SW 1271 (cell line): ENCODE measurements at regions not wholly inside any gene's neighbourhood (a gene's known extent, or its start where the extent isn't known, plus 50 kb on each side); places are given as distances from the start of the nearest gene placed in this dataset.

Experiments
- DNase-seq, 2 experiments: peaks; one replicate each; lab custom pipeline; 2025; lab: John Stamatoyannopoulos, UW

GRCh38 chr10:88172159-88172558, 308.7 kb downstream of the PTEN start:
- DNase-seq: no peak

GRCh38 chr10:88174391-88174790, 311.0 kb downstream of the PTEN start:
- no peak for DNase-seq

- DNase-seq: no peak
Measured at GRCh38 chr10:88178758-88179157, 315.3 kb downstream of the PTEN start.

- DNase-seq: no peak
Measured at GRCh38 chr10:88179831-88180230, 316.4 kb downstream of the PTEN start.

- no peak for DNase-seq
Measured at GRCh38 chr10:88181902-88182600, 318.6 kb downstream of the PTEN start.

GRCh38 chr10:88182601-88182930, 319.1 kb downstream of the PTEN start:
- no peak for DNase-seq

- no peak for DNase-seq
Measured at GRCh38 chr10:88184543-88185297, 321.3 kb downstream of the PTEN start.

- DNase-seq: no peak
Measured at GRCh38 chr10:88185830-88186229, 322.4 kb downstream of the PTEN start.

- no peak for DNase-seq
Measured at GRCh38 chr10:88186335-88186734, 322.9 kb downstream of the PTEN start.

GRCh38 chr10:88187472-88187871, 324.0 kb downstream of the PTEN start:
- DNase-seq: no peak

- no peak for DNase-seq
Measured at GRCh38 chr10:88190123-88190522, 326.7 kb downstream of the PTEN start.

GRCh38 chr10:88190540-88191235, 327.3 kb downstream of the PTEN start:
- no peak for DNase-seq

- DNase-seq: no peak
Measured at GRCh38 chr10:88193018-88193417, 329.6 kb downstream of the PTEN start.

- no peak for DNase-seq
Measured at GRCh38 chr10:88194041-88194887, 330.8 kb downstream of the PTEN start.

GRCh38 chr10:88194961-88195367, 331.5 kb downstream of the PTEN start:
- DNase-seq: no peak

- no peak for DNase-seq
Measured at GRCh38 chr10:88195841-88196240, 332.4 kb downstream of the PTEN start.

- DNase-seq: no peak
Measured at GRCh38 chr10:88196291-88196690, 332.9 kb downstream of the PTEN start.

- no peak for DNase-seq
Measured at GRCh38 chr10:88198023-88198422, 334.6 kb downstream of the PTEN start.

GRCh38 chr10:88200312-88201032, 337.0 kb downstream of the PTEN start:
- DNase-seq: no peak

GRCh38 chr10:88205842-88206446, 342.5 kb downstream of the PTEN start:
- no peak for DNase-seq

GRCh38 chr10:88207121-88207546, 343.7 kb downstream of the PTEN start:
- no peak for DNase-seq
